CD4-positive, alpha-beta memory T cell (primary cell): ENCODE measurements at regions not wholly inside any gene's neighbourhood (a gene's known extent, or its start where the extent isn't known, plus 50 kb on each side); places are given as distances from the start of the nearest gene placed in this dataset.

Experiments used
- CTCF ChIA-PET: fragments of 350-600 bp; sonication (Branson Sonifier 250); formaldehyde crosslinking; loops from one replicate; lab custom pipeline; 2021; ENCODE audit warnings: inconsistent platforms; ENCODE audit not compliant: partially characterized antibody; lab: Charles Lee
- POLR2A ChIA-PET: fragments of 350-600 bp; sonication (Branson Sonifier 250); formaldehyde crosslinking; loops from one replicate; lab custom pipeline; 2021; ENCODE audit not compliant: partially characterized antibody; lab: Charles Lee
- DNase-seq, 5 donors: peaks; one replicate each; pipeline versions ENCODE4 v3.0.0 to v3.0.0-alpha.2; 2020 to 2022; ENCODE audit warnings: mixed read lengths in 1 of 5
- H3K27ac ChIP-seq: one replicate; pipeline ENCODE4 v1.7.0; 2013; ENCODE audit warnings: low read depth, low read length
- H3K27me3 ChIP-seq: 2 replicates; pipeline ENCODE4 v1.7.0; 2013; ENCODE audit warnings: mild to moderate bottlenecking, low read length, moderate library complexity; ENCODE audit not compliant: insufficient read depth
- H3K36me3 ChIP-seq: 2 replicates; pipeline ENCODE4 v1.7.0; 2013; ENCODE audit warnings: mild to moderate bottlenecking, low read length, moderate library complexity; ENCODE audit not compliant: insufficient read depth
- H3K4me1 ChIP-seq: 2 replicates; pipeline ENCODE4 v1.7.0; 2013; ENCODE audit warnings: mild to moderate bottlenecking, low read length, moderate library complexity; ENCODE audit not compliant: insufficient read depth
- H3K4me3 ChIP-seq, 2 donors: one replicate each; pipeline ENCODE4 v1.7.0; 2013; ENCODE audit warnings: low read length in 2 of 2, mild to moderate bottlenecking in 1 of 2
- H3K9me3 ChIP-seq, 2 donors: one replicate each; pipeline ENCODE4 v1.7.0; 2013; ENCODE audit warnings: low read length in 2 of 2, control low read depth in 1 of 2; ENCODE audit not compliant: control insufficient read depth in 1 of 2
- H3K27ac Mint-ChIP-seq, 7 donors: one replicate each; pipeline ENCODE4 v1.8.0; 2020 to 2021; ENCODE audit warnings: mixed read lengths in 7 of 7, mild to moderate bottlenecking in 6 of 7, inconsistent platforms in 3 of 7, moderate library complexity in 3 of 7
- H3K27me3 Mint-ChIP-seq, 2 donors: one replicate each; pipeline ENCODE4 v1.8.0; 2020 to 2021; ENCODE audit warnings: mixed read lengths in 2 of 2
- H3K36me3 Mint-ChIP-seq, 2 donors: one replicate each; pipeline ENCODE4 v1.8.0; 2020 to 2021; ENCODE audit warnings: mixed read lengths in 2 of 2, inconsistent platforms in 1 of 2, mild to moderate bottlenecking in 1 of 2
- H3K4me1 Mint-ChIP-seq, 4 donors: one replicate each; pipeline ENCODE4 v1.8.0; 2020 to 2021; ENCODE audit warnings: mixed read lengths in 4 of 4, mild to moderate bottlenecking in 1 of 4
- H3K4me3 Mint-ChIP-seq, 8 donors: one replicate each; pipeline ENCODE4 v1.8.0; 2020 to 2021; ENCODE audit warnings: mixed read lengths in 8 of 8, mild to moderate bottlenecking in 7 of 8, moderate library complexity in 6 of 8, inconsistent platforms in 3 of 8
- H3K9me3 Mint-ChIP-seq, 8 donors: one replicate each; pipeline ENCODE4 v1.8.0; 2020 to 2021; ENCODE audit warnings: mixed read lengths in 8 of 8, mild to moderate bottlenecking in 5 of 8, inconsistent platforms in 3 of 8, moderate library complexity in 1 of 8
- intact Hi-C: fragments of 100-400 bp; cut with micrococcal nuclease; formaldehyde crosslinking; loops from one replicate; pipeline ENCODE4 v1.15.1; 2023

DNA sequence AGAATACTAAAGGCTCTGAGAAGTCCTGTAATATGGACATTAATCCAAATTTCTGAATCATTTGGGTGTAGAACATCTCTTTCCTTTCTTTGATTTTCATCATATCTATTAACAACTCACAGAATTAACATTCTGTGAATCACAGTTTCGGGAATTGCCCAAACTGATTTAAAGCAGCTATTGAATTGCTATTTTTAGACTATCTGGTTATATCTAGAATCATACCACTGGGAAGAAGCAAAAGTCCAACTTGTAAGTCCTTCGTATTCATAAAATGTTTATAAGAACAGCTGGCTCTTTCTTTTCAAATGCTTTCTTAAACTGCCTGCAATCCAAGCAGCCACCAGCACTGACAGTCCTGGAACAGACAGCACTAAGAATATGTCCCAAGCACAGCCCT is 733.0 kb downstream of the NTRK3 start:
- Histone ChIP-seq H3K36me3 (no peaks in the 10 kb centered on the region), H3K27me3 (no peaks in the 10 kb centered on the region), H3K27ac (no peak overlapping the region), H3K4me3 (no peak overlapping the region), H3K9me3 (no peaks in the 10 kb centered on the region), H3K4me1 (no peaks in the 10 kb centered on the region)
- Mint-ChIP-seq H3K27ac (no peak overlapping the region), H3K4me1 (no peaks in the 10 kb centered on the region), H3K4me3 (no peak overlapping the region), H3K27me3 (no peaks in the 10 kb centered on the region), H3K9me3 (peaks cover 0 to 4% (median 0%) of the 10 kb centered on the region in 8 donors), H3K36me3 (no peaks in the 10 kb centered on the region)
- intact Hi-C loops, result no loop called here
- no peak for DNase-seq
- CTCF ChIA-PET, result no interaction called here
- POLR2A ChIA-PET, result no interaction called here

DNA sequence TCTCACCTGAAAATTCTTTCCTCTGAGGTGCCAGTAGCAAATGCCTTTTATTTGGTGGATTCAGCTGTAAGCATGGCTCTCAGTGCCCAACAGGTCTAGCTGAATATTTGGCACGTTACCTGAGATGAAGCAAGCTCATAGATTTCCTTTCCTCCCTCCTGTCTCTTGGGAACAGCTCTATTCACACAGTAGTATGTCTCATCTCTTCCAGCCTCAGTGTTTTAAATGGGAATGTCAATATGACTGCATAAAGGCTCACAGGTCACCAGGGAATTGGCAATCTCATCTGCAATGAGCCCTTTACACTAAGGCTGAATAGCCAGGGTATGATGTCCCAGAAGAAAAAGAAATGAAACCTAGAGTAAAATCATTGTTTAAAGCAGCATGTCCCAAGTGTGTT is 733.5 kb downstream of the NTRK3 start:
- no peak for DNase-seq
- Histone ChIP-seq H3K4me1 (no peaks in the 10 kb centered on the region), H3K9me3 (no peaks in the 10 kb centered on the region), H3K36me3 (no peaks in the 10 kb centered on the region), H3K27ac (no peak overlapping the region), H3K4me3 (no peak overlapping the region), H3K27me3 (no peaks in the 10 kb centered on the region)
- ChIA-PET POLR2A (no interaction called here), CTCF (no interaction called here)
- Mint-ChIP-seq H3K27ac (no peak overlapping the region), H3K36me3 (no peaks in the 10 kb centered on the region), H3K4me1 (no peaks in the 10 kb centered on the region), H3K27me3 (no peaks in the 10 kb centered on the region), H3K4me3 (no peak overlapping the region), H3K9me3 (peaks cover 0 to 5% (median 0%) of the 10 kb centered on the region in 8 donors)
- intact Hi-C loops, result no loop called here

DNA sequence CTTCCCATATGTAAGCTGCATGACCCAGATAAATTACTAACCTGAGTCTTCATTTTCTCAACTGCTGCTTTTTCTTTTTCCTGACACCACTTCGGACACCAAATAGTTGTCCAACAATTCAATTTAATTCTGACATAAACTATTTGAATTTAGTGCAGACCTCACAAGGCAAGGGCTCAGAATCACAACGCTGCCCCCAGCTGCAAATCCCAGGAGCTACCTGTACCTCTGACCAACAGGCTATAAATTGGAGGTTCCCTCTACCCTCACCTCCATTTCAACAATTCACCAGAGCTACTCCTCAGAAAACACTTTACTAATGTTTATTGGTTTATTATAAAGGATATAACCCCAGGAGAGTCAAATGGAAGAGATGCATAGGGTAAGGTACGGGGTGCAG is 737.6 kb downstream of the NTRK3 start:
- ChIA-PET POLR2A (no interaction called here), CTCF (no interaction called here)

DNA sequence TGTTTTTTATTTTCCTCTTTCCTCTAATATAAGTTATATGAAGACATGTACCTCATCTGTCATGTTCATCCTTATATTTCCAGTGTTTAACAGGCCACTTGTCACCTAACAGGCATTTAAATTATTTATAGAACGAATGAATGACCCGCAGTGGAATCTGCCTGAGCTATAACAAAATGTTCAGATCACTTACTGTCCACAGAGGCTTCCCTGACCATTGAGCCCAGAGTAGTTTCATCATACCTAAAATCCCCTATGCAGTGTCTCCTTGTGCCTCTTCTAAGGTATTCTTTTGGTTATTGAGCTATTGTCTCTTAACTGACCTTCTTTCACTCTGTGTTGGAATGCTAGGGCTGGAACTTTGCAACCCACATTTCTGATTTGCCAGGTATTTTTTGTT is 748.5 kb downstream of the NTRK3 start:
- no peak overlapping the region for H3K4me3 Mint-ChIP-seq
- Histone ChIP-seq H3K27me3 (no peaks in the 10 kb centered on the region), H3K4me1 (no peaks in the 10 kb centered on the region), H3K4me3 (no peak overlapping the region), H3K9me3 (no peaks in the 10 kb centered on the region), H3K36me3 (no peaks in the 10 kb centered on the region), H3K27ac (no peak overlapping the region)
- peaks cover 0 to 10% (median 5%) of the 10 kb centered on the region in 8 donors for H3K9me3 Mint-ChIP-seq
- H3K4me1 Mint-ChIP-seq, result no peaks in the 10 kb centered on the region
- peaks cover 3% of the 10 kb centered on the region in 2 donors for H3K27me3 Mint-ChIP-seq
- CTCF ChIA-PET, result no interaction called here
- POLR2A ChIA-PET, result no interaction called here
- intact Hi-C loops, result no loop called here
- DNase-seq, result no peak
- H3K27ac Mint-ChIP-seq, result no peak overlapping the region
- no peaks in the 10 kb centered on the region for H3K36me3 Mint-ChIP-seq

More for the DNA sequence above, 737.6 kb downstream of the NTRK3 start:
- Mint-ChIP-seq H3K4me3 (no peak overlapping the region), H3K27me3 (no peaks in the 10 kb centered on the region), H3K27ac (no peak overlapping the region), H3K9me3 (peaks cover 0 to 4% (median 0%) of the 10 kb centered on the region in 8 donors), H3K36me3 (no peaks in the 10 kb centered on the region), H3K4me1 (no peaks in the 10 kb centered on the region)
- intact Hi-C loops, result no loop called here
- no peaks in the 10 kb centered on the region for H3K9me3 ChIP-seq
- H3K36me3 ChIP-seq, result no peaks in the 10 kb centered on the region
- no peak for DNase-seq
- no peak overlapping the region for H3K27ac ChIP-seq
- H3K27me3 ChIP-seq, result no peaks in the 10 kb centered on the region
- no peaks in the 10 kb centered on the region for H3K4me1 ChIP-seq
- no peak overlapping the region for H3K4me3 ChIP-seq

DNA sequence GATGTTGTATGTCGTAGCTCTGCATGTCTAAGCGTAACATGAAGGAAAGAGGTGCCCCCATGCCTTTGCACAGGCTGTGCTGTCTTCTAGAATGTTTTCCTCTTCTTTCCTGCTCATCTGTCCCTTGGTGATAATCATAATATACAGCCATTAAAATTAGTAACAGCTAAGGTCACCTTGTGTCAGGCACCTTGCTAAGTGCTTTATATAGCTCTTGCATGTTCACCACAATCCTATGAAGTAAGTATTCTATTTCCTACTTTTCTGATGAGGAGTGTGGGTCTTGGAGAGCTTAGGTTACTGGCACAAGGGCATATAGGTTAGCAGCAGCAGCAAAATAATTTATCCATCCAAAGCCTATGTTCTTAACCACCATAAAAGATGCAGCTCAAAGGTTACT is 754.4 kb downstream of the NTRK3 start:
- DNase-seq, result no peak
- Histone ChIP-seq H3K4me1 (no peaks in the 10 kb centered on the region), H3K27ac (no peak overlapping the region), H3K27me3 (no peaks in the 10 kb centered on the region), H3K9me3 (no peaks in the 10 kb centered on the region), H3K36me3 (no peaks in the 10 kb centered on the region), H3K4me3 (no peak overlapping the region)
- Mint-ChIP-seq H3K36me3 (no peaks in the 10 kb centered on the region), H3K27me3 (peaks cover 0 to 3% of the 10 kb centered on the region in 2 donors), H3K27ac (no peak overlapping the region), H3K9me3 (peaks cover 0 to 2% (median 0%) of the 10 kb centered on the region in 8 donors), H3K4me1 (no peaks in the 10 kb centered on the region), H3K4me3 (no peak overlapping the region)
- CTCF ChIA-PET, result no interaction called here
- POLR2A ChIA-PET, result no interaction called here
- intact Hi-C loops, result no loop called here

DNA sequence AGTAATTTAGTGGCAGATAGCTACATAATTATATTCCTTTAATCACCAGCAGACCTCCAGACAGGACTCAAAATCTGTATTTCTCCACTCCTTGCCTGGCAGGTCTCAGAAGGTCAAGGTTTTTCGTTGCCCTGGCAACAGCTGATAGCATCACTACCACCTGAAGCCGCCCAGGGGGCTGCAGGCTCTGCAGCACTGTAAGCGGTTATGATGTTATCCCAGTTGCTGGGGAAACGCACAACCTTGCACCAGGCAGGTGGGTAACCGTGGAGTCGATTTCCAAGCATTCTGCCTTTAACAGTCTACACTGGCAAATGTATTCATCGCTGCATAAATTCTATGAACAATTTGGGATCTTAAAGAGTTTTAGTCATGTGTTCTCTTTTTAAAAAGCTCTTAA is 756.3 kb downstream of the NTRK3 start:
- H3K4me3 ChIP-seq, result no peak overlapping the region
- H3K27me3 ChIP-seq, result no peaks in the 10 kb centered on the region
- no peaks in the 10 kb centered on the region for H3K4me1 ChIP-seq
- CTCF ChIA-PET, result no interaction called here
- Mint-ChIP-seq H3K4me3 (no peak overlapping the region), H3K27me3 (peaks cover 0 to 3% of the 10 kb centered on the region in 2 donors), H3K27ac (no peak overlapping the region), H3K36me3 (no peaks in the 10 kb centered on the region), H3K4me1 (no peaks in the 10 kb centered on the region), H3K9me3 (peaks cover 0 to 3% (median 0%) of the 10 kb centered on the region in 8 donors)
- DNase-seq, result no peak
- no peaks in the 10 kb centered on the region for H3K36me3 ChIP-seq
- no peak overlapping the region for H3K27ac ChIP-seq
- POLR2A ChIA-PET, result no interaction called here
- no peaks in the 10 kb centered on the region for H3K9me3 ChIP-seq
- intact Hi-C loops, result no loop called here

DNA sequence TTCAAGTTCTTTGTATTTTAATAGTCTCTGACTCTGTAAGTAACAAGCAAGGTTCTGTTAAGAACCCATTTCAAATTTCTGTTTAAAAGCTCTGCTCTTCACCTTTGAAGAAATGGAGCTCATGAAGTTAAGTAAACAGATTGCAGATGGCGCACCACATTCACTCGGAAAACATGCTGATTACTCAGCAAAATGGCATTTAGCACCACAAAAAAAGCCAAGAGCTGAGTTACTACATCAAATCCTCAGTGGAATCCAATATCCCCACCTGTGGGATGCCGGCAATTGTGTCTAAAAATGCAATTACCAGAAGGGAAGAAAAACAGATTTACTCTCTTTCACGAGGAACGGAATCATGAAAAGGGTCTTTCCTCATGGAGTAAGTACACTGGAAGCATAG is 758.0 kb downstream of the NTRK3 start:
- POLR2A ChIA-PET, result no interaction called here
- H3K9me3 Mint-ChIP-seq, result peaks cover 0 to 5% (median 0%) of the 10 kb centered on the region in 8 donors
- no peaks in the 10 kb centered on the region for H3K36me3 Mint-ChIP-seq
- Histone ChIP-seq H3K36me3 (no peaks in the 10 kb centered on the region), H3K4me3 (no peak overlapping the region), H3K4me1 (no peaks in the 10 kb centered on the region), H3K9me3 (no peaks in the 10 kb centered on the region), H3K27ac (no peak overlapping the region), H3K27me3 (no peaks in the 10 kb centered on the region)
- H3K4me1 Mint-ChIP-seq, result no peaks in the 10 kb centered on the region
- no peak for DNase-seq
- intact Hi-C loops, result no loop called here
- no peak overlapping the region for H3K4me3 Mint-ChIP-seq
- H3K27ac Mint-ChIP-seq, result no peak overlapping the region
- H3K27me3 Mint-ChIP-seq, result peaks cover 0 to 8% of the 10 kb centered on the region in 2 donors
- CTCF ChIA-PET, result no interaction called here

DNA sequence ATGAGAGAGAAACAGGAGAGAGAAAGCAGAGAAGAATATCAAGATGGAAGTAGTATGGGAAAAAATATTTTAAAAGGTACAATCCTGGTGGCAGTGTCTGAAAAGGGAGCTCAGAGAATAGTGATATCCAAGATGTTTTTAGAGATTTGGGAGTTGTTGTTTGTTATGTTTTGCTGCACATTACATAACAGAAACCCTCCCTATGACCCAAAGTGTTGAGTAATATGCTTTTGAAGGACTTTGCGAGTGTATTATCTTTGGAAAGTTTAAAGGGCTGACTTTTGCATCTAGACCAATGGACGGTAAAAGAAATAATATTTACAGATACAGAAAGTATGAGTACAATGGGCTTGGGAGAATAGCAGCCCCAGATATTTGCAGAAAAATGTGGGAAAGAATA is 759.7 kb downstream of the NTRK3 start:
- H3K36me3 ChIP-seq, result no peaks in the 10 kb centered on the region
- no peak overlapping the region for H3K27ac ChIP-seq
- ChIA-PET CTCF (no interaction called here), POLR2A (no interaction called here)
- H3K4me1 ChIP-seq, result no peaks in the 10 kb centered on the region
- intact Hi-C loops, result no loop called here
- H3K4me3 ChIP-seq, result no peak overlapping the region
- no peak for DNase-seq
- H3K36me3 Mint-ChIP-seq, result no peaks in the 10 kb centered on the region
- no peak overlapping the region for H3K4me3 Mint-ChIP-seq
- H3K27me3 ChIP-seq, result no peaks in the 10 kb centered on the region
- H3K27me3 Mint-ChIP-seq, result peaks cover 0 to 8% of the 10 kb centered on the region in 2 donors
- H3K9me3 ChIP-seq, result no peaks in the 10 kb centered on the region
- no peaks in the 10 kb centered on the region for H3K4me1 Mint-ChIP-seq
- H3K27ac Mint-ChIP-seq, result no peak overlapping the region
- H3K9me3 Mint-ChIP-seq, result peaks cover 0 to 5% (median 0%) of the 10 kb centered on the region in 8 donors
